HUES6 (cell line): ENCODE measurements at regions not wholly inside any gene's neighbourhood (a gene's known extent, or its start where the extent isn't known, plus 50 kb on each side); places are given as distances from the start of the nearest gene placed in this dataset.

ENCODE experiments used
- H3K27ac ChIP-seq: 2 replicates; pipeline ENCODE4 v1.7.0; 2013; ENCODE audit warnings: low read depth, mild to moderate bottlenecking, low read length, inconsistent platforms
- H3K27me3 ChIP-seq: 2 replicates; pipeline ENCODE4 v1.6.1; 2013; ENCODE audit warnings: low read length; ENCODE audit not compliant: control insufficient read depth, insufficient read depth
- H3K36me3 ChIP-seq: 2 replicates; pipeline ENCODE4 v1.6.1; 2013; ENCODE audit warnings: low read length; ENCODE audit not compliant: control insufficient read depth, insufficient read depth
- H3K4me1 ChIP-seq: 2 replicates; pipeline ENCODE4 v1.6.1; 2013; ENCODE audit warnings: low read length; ENCODE audit not compliant: control insufficient read depth, insufficient read depth
- H3K4me3 ChIP-seq: 2 replicates; pipeline ENCODE4 v1.5.1; 2013; ENCODE audit warnings: low read depth, low read length
- H3K9ac ChIP-seq: one replicate; pipeline ENCODE4 v1.6.1; 2013; ENCODE audit warnings: mild to moderate bottlenecking, low read length
- H3K9me3 ChIP-seq: 2 replicates; pipeline ENCODE4 v1.6.1; 2013; ENCODE audit warnings: low read depth, low read length; ENCODE audit not compliant: control insufficient read depth, insufficient read depth

DNA sequence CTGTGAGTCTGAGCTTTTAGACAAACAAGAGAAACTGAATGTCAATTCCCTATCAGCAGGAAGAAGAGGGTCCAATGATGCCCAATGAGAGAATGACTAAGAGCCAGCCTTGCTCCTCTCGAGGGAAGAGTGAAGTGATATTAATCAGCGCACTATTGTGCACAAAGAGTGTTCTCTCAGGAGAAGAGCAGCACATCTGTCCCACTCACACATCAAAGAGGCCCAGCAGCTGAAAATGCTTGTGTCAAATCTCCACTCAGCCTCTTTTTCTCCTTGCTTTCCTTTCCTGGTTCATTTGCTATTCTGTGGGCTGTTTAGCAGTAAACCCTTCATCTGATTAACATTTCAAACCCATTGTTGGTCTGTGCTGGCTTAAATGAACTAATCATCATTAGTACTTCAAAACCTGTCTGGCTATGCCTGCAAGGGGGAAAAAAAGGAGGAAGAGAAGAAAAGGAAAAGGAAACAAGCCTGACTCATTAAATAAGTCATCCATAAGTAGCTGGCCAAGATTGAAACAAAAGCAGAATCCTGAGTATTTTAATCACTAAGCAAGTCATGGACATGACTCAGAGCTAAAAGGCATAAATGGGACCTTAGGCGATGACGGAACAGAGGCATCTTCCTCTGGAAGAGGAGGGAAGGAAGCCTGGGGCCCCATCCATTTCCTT lies 912.7 kb downstream of the TUSC7 start:
- Histone ChIP-seq H3K36me3 (no peaks in the 10 kb centered on the region), H3K4me1 (peaks cover 19% of the 10 kb centered on the region), H3K27me3 (no peaks in the 10 kb centered on the region), H3K4me3 (no peak overlapping the region), H3K9me3 (no peaks in the 10 kb centered on the region), H3K9ac (no peak overlapping the region), H3K27ac (no peak overlapping the region)

DNA sequence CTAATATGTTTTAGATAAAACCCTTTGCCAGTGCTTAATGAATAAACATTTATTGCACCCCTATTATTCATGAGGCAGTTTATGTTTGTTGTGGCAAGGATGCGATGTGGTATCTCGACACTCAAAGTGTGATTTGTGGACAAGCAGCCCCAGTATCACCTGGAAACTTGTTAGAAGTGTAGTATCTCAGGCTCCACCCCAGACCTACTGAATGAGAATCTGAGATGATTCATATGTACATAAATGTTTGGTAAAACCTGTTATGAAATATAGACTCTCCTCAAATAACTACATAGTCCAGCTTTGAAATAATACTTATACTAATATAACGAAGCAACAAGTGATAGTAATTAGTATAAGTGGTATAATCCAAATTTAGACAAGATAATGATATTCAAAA lies 914.8 kb downstream of the TUSC7 start:
- Histone ChIP-seq H3K9ac (no peak overlapping the region), H3K9me3 (no peaks in the 10 kb centered on the region), H3K36me3 (no peaks in the 10 kb centered on the region), H3K27ac (no peak overlapping the region), H3K4me1 (peaks cover 19% of the 10 kb centered on the region), H3K27me3 (no peaks in the 10 kb centered on the region), H3K4me3 (no peak overlapping the region)

DNA sequence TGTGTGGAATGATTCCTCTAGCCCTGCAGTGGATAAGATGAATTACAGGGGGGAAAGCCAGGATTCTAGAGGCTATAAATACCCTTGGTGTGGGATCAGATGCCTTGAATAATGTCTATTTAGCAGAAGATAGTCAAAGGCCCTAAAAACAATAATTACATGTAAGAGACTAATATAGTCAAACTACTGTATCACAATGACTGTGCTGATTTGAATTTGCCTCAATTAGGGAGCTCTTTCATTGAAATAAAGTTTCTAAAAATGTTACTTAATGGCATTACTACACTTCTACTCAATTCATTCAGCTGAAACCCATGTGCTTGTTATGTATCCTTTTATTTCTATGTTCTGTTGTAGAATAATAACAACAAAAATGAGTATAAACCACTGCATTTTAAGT lies 915.6 kb downstream of the TUSC7 start:
- H3K9me3 ChIP-seq, result no peaks in the 10 kb centered on the region
- peaks cover 19% of the 10 kb centered on the region for H3K4me1 ChIP-seq
- H3K36me3 ChIP-seq, result no peaks in the 10 kb centered on the region
- H3K9ac ChIP-seq, result no peak overlapping the region
- no peaks in the 10 kb centered on the region for H3K27me3 ChIP-seq
- no peak overlapping the region for H3K4me3 ChIP-seq
- no peak overlapping the region for H3K27ac ChIP-seq

GRCh38 chr3:117626577-117626976 lies 917.0 kb downstream of the TUSC7 start:
- Histone ChIP-seq H3K27ac (no peak overlapping the region), H3K4me3 (no peak overlapping the region), H3K36me3 (no peaks in the 10 kb centered on the region), H3K4me1 (peaks cover 19% of the 10 kb centered on the region), H3K9ac (no peak overlapping the region), H3K27me3 (no peaks in the 10 kb centered on the region), H3K9me3 (no peaks in the 10 kb centered on the region)

DNA sequence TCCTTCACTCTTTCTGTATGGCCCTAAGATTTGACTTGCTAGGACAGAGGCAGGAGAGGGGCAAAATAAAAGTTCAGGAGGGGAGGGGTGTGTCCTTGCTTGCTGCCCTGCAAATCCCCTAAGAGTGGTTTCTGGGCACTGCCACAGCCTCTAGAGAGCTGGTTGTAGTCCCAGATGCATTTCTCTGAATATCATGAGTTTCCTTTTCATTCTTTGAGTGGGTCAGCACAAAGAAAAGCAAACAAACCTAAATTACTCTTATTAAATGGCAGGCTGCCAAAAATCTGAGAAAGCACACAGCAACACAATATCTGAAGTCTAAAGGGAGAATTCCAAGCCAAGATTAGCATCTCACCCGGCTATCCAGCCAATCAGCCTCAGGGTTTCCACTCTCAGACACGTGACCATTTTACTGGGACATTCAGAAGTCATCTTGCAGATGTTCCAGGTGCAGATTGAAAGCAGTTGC lies 919.3 kb downstream of the TUSC7 start:
- H3K36me3 ChIP-seq, result no peaks in the 10 kb centered on the region
- H3K27ac ChIP-seq, result no peak overlapping the region
- H3K4me3 ChIP-seq, result no peak overlapping the region
- no peaks in the 10 kb centered on the region for H3K9me3 ChIP-seq
- H3K4me1 ChIP-seq, result peaks cover 8% of the 10 kb centered on the region
- no peak overlapping the region for H3K9ac ChIP-seq
- H3K27me3 ChIP-seq, result no peaks in the 10 kb centered on the region

- Histone ChIP-seq H3K27me3 (no peaks in the 10 kb centered on the region), H3K9me3 (no peaks in the 10 kb centered on the region), H3K4me3 (no peak overlapping the region), H3K27ac (no peak overlapping the region), H3K36me3 (no peaks in the 10 kb centered on the region), H3K9ac (no peak overlapping the region), H3K4me1 (peaks cover 8% of the 10 kb centered on the region)
Measured at GRCh38 chr3:117629505-117629904, 919.9 kb downstream of the TUSC7 start.

GRCh38 chr3:117630469-117630868 lies 920.9 kb downstream of the TUSC7 start:
- Histone ChIP-seq H3K27ac (no peak overlapping the region), H3K9me3 (no peaks in the 10 kb centered on the region), H3K4me1 (peaks cover 8% of the 10 kb centered on the region), H3K36me3 (no peaks in the 10 kb centered on the region), H3K4me3 (no peak overlapping the region), H3K27me3 (no peaks in the 10 kb centered on the region), H3K9ac (no peak overlapping the region)

DNA sequence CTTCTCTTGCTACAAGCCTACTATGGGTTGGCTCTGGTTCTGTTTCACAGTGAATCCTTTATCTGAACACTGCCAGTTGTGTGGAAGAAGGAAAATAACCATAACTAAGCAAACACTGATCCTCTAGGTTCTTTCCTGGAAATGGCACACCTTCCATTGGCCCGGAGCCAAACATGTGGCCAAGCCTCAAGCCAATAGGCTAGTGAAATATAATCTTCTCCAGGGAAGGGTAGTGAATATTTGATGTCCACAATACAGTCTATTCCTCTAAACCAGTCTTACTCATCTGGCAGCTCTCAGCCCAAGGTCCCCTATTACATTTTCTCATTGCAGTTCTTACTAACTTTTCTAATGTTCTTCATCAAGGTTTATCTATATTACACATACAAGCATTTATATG lies 921.3 kb downstream of the TUSC7 start:
- no peaks in the 10 kb centered on the region for H3K27me3 ChIP-seq
- no peaks in the 10 kb centered on the region for H3K36me3 ChIP-seq
- H3K9ac ChIP-seq, result no peak overlapping the region
- H3K9me3 ChIP-seq, result no peaks in the 10 kb centered on the region
- H3K4me3 ChIP-seq, result no peak overlapping the region
- peaks cover 8% of the 10 kb centered on the region for H3K4me1 ChIP-seq
- no peak overlapping the region for H3K27ac ChIP-seq

DNA sequence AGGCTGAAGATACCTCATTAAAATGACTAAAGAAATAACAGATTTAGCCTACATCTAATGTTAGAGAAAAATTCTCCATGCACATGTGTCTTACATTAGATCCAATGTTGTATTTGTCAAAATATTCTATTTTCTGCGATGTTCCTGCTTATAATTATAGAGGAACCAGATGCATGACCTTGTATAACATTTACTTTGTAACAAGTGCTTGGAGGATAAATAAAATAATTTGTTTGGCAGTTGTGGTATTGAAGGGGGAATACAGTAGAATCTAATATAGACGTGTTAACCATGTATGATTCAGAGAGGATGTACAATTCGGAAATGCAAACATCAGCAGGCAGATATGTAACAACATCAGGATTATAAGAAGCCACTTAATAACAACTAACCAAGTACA lies 922.2 kb downstream of the TUSC7 start:
- Histone ChIP-seq H3K27me3 (no peaks in the 10 kb centered on the region), H3K36me3 (no peaks in the 10 kb centered on the region), H3K9me3 (no peaks in the 10 kb centered on the region), H3K4me1 (peaks cover 4% of the 10 kb centered on the region), H3K9ac (no peak overlapping the region), H3K4me3 (no peak overlapping the region), H3K27ac (no peak overlapping the region)

DNA sequence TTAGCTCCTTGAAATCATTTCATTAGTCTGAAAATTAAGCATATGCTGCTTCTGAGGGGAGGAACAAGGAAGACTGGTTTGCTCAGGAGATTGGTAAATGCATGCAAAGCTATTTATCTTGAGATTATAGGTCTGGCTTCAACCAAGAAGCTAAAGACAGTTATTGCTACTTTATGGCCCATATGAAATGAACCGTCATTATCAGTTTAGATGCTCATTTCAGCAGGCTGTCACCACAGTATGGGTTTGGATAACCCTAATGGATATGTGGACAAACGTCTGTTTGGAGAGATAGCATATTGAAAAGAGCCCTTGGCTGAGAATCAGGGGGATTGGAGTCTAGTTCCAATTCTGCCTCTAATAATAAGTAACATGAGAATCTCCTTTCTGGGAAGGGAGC lies 922.6 kb downstream of the TUSC7 start:
- Histone ChIP-seq H3K9ac (no peak overlapping the region), H3K4me1 (no peaks in the 10 kb centered on the region), H3K27me3 (no peaks in the 10 kb centered on the region), H3K27ac (no peak overlapping the region), H3K4me3 (no peak overlapping the region), H3K36me3 (no peaks in the 10 kb centered on the region), H3K9me3 (no peaks in the 10 kb centered on the region)

DNA sequence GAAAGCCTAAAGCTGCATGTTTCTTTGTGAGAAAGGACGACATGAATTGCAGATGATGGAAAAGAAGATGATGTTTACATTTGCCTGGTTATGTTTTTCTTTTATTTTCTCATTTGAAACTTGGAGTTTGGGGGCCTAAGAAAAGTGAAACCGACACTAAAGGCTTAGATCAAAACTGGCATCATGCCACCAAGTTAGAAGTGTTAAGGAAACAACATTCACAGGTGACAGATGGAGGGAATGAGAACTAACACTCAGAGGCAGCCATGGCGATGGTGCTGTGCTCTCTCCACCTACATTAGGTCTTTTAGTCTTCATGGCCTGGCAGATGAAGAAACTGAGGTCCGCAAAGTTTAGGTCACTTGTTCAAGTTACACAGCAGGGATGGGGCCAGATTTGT lies 923.6 kb downstream of the TUSC7 start:
- no peak overlapping the region for H3K27ac ChIP-seq
- no peaks in the 10 kb centered on the region for H3K36me3 ChIP-seq
- H3K27me3 ChIP-seq, result no peaks in the 10 kb centered on the region
- no peaks in the 10 kb centered on the region for H3K4me1 ChIP-seq
- H3K9me3 ChIP-seq, result no peaks in the 10 kb centered on the region
- H3K9ac ChIP-seq, result no peak overlapping the region
- H3K4me3 ChIP-seq, result no peak overlapping the region

DNA sequence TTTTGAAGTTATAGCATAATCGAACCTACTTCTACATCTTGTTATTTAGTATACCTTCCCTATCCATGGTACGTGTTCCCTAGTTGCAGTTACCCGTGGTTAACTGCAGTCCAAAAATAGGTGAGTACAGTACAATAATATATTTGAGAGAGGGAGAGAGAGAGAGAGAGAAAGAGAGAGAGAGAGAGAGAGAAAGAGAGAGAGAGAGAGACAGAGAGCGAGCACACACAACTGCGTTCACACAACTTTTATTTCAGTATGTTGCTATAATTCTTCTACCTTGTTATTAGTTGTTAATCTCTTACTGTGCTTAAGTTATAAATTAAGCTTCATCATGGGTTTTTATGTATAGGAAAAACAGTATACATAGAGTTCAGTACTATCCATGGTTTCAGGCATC lies 928.1 kb downstream of the TUSC7 start:
- no peaks in the 10 kb centered on the region for H3K36me3 ChIP-seq
- no peaks in the 10 kb centered on the region for H3K4me1 ChIP-seq
- H3K9me3 ChIP-seq, result no peaks in the 10 kb centered on the region
- H3K9ac ChIP-seq, result no peak overlapping the region
- no peak overlapping the region for H3K4me3 ChIP-seq
- no peak overlapping the region for H3K27ac ChIP-seq
- no peaks in the 10 kb centered on the region for H3K27me3 ChIP-seq
